CD1c-positive myeloid dendritic cell (primary cell): ENCODE measurements at regions not wholly inside any gene's neighbourhood (a gene's known extent, or its start where the extent isn't known, plus 50 kb on each side); places are given as distances from the start of the nearest gene placed in this dataset.
A peak's percentile ranks its signal among the peaks of the same experiment; 100 is the strongest.
"Not testable (repeated sequence)": the region's sequence is repeated elsewhere in the genome, so short reads cannot be mapped to it uniquely, and the experiment has no call there.

Source experiments
- DNase-seq: peaks from one replicate; pipeline ENCODE4 v3.0.0-alpha.2; 2016; ENCODE audit errors: extremely low spot score

GRCh38 chr7:149565096-149565382, 67.4 kb upstream of the ZNF746 start:
- DNase-seq: no peak

DNA sequence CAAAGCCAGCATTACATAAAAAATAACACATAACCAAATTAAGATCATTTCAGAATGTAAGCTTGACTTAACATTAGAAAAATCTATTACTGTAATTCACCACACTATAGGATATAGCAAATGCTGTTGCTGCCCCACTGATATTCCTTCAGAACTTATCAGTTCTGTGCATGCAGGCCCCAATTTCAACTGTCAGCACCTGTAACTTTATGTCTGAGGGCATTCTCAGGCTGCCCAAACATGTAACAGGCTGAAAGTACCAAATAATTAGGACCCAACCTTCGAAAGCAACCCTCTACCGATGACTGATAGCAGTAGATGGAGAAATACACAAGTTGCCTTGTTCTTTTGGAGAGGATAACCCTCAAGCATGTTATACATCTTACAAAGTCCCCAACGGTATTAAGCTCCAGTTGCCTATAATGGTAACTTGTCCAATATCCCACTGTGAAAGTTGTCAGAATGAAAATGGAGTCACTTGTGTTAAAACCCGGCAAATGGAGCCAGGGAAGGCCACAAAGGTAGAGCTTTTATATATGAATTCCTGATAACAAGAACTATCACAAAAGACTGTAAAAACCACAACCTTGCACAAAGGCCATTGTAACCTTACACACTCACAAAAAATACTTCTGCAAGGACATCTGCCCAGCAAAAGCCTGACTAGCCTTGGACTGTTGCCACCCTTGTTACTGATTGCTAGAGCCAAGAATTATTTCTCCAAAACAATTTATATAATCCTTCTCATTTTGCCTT, 66.9 kb upstream of the ZNF746 start:
- no peak for DNase-seq

- DNase-seq: no peak
These were observed 65.0 kb upstream of the ZNF746 start for GRCh38 chr7:149562602-149563001.

DNA sequence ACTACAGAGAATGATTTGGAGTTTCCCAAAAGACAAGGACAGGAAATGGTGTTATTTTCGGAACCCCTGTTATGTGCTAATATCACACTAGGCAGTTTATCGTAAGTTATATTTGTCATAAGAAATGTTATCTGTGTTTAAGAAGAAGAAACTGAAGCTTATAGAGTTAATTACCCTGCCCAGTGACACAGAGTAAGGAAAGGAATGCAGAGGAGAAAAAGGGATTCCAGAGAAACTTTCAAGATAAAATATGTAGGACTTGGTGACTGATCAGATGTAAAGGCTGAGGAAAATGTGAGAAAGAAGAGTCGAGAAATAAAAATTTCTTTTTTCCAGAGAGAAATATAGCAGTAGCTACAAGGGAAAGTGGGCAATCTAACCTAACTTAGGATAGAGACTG, 63.5 kb upstream of the ZNF746 start:
- no peak for DNase-seq

- DNase-seq: no peak
These were observed 62.1 kb upstream of the ZNF746 start for GRCh38 chr7:149559711-149560110.

DNA sequence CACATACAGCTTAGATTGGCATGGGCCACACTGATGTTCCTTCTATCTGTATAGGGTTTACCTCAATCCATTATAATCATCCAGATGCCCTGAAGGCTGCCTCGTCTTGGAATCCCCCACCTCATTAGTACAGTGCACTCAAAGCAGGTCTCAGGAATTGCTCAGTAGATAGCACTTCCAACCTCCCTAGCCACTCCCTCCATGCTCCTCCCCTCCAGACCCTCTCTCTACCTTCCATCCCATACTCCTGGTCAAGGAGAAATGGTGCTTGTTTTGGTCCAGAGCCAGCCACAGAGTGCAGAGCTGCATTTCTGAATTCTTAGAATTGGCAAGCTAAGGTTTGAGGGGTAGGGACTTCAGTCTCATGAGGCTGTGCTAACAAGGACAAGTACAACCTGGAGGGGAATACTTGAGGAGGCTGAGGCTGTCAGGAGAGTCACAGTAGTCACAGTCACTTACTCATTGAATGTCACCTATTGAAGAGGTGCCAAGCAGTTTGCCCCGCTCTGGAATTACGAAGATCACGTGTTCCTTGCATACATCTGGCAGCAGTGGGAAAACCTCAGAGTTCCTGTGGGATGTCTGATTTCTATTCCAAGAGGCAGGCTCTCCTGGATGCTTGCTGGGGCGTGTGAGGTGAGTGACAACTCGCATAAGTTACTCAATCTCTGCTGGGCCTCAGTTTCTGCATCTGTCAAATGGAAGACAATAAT, 60.7 kb upstream of the ZNF746 start:
- no peak for DNase-seq

GRCh38 chr7:149556525-149556924, 58.9 kb upstream of the ZNF746 start:
- DNase-seq: not testable (repeated sequence)

GRCh38 chr7:149554821-149555220, 57.2 kb upstream of the ZNF746 start:
- not testable (repeated sequence) for DNase-seq

GRCh38 chr7:149553991-149554390, 56.4 kb upstream of the ZNF746 start:
- not testable (repeated sequence) for DNase-seq

DNA sequence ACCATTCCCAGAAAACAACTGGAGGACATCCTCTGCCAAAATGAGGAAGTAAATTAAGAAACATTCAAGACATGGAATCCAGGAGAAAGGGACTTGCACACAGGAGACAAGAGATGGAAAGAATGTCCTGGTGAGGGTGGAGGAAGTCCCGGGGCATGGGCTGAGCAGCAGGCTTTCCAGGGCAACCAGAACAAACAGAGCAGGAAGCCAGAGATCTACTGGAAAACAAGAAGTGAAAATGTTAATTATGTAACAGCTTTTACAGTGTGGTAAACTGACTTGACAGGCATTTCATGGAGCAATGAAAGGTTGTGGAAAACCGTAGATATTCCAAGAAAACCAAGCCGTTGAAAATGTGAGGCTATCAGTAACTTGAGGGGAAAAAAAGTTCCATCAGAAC, 55.2 kb upstream of the ZNF746 start:
- peak; percentile 20 for DNase-seq
